ENCODE measurements at regions not wholly inside any gene's neighbourhood (a gene's known extent, or its start where the extent isn't known, plus 50 kb on each side); places are given as distances from the start of the nearest gene placed in this dataset.
A peak's percentile ranks its signal among the peaks of the same experiment; 100 is the strongest.

DNA sequence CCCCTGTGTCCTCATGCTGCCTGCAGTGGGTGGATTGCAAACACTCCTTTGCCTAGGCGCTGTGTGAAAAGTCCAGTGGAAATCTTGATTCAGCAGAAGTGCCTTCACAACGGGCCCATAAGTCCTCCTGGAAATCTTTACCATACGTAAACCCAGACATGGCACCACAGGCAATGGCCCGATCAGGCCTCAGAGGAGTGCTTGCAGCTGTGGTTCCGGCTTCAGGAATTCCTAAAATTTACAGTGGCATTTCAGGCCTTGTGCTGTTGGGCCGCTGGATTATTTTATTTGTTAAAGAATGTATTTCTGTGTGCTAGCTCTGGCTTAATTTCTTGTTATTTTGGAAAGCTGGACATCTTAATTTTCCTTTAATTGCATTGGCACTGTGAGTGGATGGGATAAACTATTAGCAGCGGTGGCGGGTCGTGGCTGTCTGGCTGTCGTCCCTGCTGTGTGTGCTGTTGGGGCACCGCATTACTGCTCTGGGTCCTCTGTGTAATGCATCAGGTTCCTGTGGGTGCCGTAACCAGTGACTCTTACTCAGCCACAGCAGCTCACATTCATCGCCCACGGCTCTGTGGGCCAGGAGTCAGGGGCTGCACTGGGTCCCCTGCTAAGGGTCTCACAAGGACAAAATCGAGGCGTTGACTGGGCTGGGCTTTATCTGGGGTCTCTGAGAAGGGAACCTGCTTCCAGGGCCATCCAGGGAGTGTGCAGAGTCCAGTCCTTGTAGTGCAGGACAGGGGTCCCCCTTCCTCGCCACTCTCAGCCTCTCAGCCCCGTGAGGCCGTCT, 73.1 kb downstream of the RTP5 start:
- no peak for DNase-seq (ENCODE audit: low spot score)

- DNase-seq (ENCODE audit: low spot score), result no peak
Measured at GRCh38 chr2:241943209-241943850, 73.8 kb downstream of the RTP5 start.

DNA sequence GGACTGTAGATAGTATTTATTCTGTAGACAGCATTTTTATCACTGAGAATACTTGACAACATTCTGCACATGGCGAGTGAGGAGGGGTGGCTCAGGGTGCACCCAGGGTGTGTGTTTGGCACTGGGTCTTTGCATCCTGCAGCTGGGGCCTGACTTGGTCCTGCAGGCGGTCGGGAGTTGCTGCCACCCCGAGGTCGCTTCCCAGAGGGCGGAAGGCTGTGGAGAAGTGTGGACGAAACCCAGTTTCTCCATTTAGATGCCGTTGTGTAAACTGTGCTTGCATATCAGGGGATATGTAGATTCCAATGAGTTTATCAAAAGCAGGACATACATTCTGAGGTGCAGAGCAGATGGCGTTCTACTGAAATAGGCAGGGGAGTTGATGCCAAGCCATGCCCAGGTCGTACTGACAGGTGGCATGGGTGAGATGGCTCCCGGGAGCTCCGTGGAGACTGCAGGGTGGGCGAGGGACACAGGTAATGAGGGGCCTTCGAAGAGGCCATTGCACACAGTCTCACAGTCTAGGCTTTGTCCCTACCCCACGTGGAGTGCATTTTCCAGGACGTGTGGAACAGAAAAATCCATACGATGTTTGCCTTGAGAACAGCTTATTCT, 74.5 kb downstream of the RTP5 start:
- DNase-seq (ENCODE audit: low spot score), result no peak

DNA sequence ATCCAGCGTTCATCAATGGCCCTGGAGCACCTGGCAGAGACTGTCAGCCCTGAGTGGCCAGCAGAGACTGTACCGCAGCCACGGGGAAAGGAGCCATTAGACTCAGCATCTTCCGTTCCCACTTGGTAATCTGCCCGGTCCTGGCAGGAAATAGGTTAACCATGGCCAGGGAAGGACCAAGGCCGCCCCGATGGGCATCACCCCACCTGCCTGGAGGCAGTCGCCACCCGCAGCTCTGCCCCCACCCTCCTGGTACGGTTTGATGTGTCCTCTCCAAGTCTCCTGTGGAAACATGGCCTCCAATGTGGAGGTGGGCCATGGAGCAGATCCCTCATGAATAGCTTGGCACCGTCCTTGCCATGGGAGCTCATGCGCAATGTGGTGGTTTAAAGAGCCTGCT, 75.3 kb downstream of the RTP5 start:
- no peak for DNase-seq (ENCODE audit: low spot score)

GRCh38 chr2:241945311-241945710, 75.8 kb downstream of the RTP5 start:
- DNase-seq (ENCODE audit: low spot score), result no peak

DNA sequence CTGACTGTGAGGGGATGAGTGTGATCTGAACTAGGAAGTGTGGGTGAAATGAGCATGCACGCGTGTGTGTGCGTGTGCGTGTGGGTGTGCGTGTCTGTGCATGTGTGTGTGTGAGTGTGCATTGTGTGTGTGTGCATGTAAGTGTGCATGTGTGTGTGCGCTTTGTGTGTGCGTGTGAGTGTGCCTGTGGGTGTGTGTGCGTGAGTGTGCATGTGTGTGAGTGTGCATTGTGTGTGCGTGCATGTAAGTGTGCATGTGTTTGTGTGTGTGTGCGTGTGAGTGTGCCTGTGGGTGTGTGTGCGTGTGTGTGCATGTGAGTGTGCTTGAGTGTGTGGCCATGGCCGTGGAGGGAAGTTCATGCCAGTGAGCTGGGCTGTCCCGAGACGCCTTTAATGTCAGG, 76.3 kb downstream of the RTP5 start:
- no peak for DNase-seq (ENCODE audit: low spot score)

- DNase-seq (ENCODE audit: low spot score), result no peak
Measured at GRCh38 chr2:241946306-241947003, 76.9 kb downstream of the RTP5 start.

- DNase-seq (ENCODE audit: low spot score), result no peak
Measured at GRCh38 chr2:241947004-241947350, 77.4 kb downstream of the RTP5 start.

DNA sequence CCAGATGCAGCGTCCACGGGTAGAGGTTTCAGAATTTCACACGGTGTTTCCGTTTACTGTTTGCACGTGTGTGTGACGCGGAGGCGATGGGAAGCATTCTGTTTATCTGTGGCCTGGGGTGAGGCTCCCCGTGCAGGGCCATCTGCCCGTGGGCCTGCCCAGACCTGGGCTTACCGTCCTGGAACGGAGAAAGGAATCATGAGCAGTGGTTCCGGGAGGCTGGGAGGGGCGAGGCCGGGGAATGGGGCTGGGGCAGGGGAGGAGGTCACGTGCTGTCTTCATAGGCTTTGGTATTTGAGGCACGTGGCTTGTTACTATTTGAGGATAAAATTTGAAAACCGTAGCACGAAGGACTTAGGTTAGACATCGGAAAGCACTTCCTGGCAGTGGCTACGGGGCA, 77.9 kb downstream of the RTP5 start:
- no peak for DNase-seq (ENCODE audit: low spot score)

DNA sequence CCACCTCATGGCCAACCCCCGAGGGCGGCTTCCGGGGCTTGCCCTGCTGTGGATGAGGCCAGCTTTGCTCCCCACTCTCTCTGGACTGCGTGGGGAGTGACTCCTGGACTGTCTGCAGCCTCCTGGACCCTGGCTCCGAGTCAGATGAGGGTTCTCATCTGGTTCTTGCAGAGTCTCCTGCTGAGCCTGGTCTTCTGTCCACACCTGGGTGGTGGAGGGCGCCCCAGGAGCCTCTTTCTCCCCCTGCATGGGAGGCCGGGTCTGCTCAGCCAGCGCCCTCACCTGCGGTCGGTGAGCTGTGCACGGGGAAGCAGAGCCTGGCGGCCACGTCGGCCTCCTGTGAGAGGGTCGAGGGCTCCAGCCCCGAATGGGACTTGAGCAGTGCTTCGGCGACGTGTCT, 78.3 kb downstream of the RTP5 start:
- no peak for DNase-seq (ENCODE audit: low spot score)

DNA sequence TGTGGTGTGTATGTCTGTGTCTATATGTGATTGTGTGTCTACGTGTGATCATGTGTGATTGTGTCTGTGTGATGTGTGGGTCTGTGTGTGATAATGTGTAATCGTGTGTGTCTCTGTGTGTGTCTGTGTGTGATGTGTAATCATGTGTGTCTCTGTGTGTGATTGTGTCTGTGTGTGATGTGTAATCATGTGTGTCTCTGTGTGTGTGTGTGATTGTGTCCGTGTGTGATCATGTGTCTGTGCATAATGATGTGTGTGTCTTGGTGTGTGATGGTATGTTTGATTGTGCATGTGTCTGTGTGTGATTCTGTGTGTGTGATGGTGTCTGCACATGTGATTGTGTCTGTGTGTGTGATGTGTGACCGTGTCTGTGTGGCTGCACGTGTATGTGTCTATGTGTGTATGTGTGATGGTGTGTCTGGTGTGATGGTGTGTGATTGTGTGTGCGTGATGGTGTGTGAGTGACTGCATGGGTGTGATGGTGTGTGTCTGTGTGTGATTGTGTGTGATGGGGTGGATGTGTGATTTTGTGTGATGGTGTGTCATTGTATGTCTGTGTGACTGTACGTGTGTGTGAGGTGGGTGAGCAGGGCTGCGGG, 78.9 kb downstream of the RTP5 start:
- no peak for DNase-seq (ENCODE audit: low spot score)

GRCh38 chr2:241948901-241949735, 79.6 kb downstream of the RTP5 start:
- no peak for DNase-seq (ENCODE audit: low spot score)

- no peak for DNase-seq (ENCODE audit: low spot score)
Measured at GRCh38 chr2:241949736-241950412, 80.3 kb downstream of the RTP5 start.

DNA sequence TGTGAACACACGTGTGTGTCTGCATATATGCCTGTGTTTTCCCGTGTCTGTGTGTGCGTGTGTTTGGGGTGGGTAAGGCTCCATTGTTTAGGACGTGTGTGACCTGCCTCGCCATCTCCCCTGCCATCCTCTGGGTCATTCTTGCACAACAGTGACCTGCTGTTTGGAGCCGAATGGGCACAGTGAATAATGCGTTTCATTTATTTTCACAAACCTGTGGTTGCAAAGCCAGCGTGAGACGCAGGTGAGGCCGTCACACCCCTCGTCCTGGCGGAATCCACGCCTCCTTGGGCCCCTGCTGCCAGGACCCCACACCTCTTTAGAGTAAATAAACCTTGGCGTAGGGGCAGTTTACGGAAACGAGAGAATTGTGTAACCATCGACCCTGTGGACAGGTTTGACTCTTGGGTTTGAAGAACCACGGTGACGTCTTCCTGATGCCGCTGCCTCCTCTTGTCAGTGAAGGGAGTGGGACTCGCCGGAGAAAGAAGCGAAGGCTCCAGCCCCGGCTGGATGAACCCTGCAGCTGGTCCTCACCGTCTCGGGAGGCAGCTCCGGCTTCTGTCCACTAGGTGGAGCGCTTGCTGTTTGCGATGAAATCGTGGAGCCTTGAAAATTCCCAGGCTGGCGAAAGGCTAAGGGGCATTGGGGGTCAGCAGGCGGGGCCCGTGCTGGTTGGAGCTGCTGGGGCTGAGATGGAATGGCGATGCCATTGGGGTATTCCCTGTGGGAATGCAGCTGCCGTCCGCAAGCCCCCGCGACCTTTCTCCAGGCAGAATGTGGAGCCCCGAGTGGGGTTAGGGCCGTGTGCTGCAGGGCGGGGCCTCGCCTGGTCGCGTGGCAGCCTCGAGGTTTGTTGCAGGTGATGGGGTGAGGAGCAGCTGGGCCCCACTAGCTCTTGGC, 81.1 kb downstream of the RTP5 start:
- DNase-seq (ENCODE audit: low spot score), result peak; percentile 56

DNA sequence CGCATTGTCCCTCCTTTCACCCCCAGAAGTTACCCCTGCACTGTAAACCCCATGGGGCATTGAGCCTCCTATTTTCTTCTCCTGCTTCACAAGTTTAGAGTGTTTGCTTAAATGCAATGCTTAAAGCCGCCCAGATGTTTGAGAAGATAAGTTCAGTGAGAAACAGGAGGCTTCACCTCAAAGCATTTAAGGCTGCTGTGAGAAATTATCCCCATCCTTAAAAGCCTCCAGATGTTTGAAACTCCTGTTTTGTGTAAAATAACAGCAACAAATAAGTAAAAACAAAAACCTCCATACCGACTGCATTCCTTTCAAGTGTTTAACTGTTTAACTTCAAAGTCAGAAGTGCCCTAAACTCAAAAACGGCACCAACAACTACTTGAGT, 81.8 kb downstream of the RTP5 start:
- DNase-seq (ENCODE audit: low spot score), result no peak

DNA sequence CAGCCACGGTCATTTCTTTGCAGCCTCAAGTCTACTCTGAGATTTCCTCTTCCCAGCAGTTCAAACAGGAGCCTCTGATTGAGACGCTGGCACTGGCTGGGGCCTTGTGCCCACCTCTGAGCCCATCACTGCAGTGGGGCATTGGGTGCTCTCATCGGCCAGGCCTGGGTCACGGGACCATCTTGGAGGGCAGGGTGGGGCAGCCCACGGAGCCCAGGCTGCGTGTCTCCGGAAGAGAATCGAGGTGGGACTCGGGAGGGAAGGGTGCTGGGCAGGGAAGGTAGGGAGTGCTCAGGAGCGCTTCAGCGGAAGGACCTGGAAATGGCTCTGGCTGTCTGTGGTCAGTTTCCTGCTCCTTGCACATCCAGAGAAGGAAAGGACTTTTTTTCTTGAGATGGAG, 82.4 kb downstream of the RTP5 start:
- DNase-seq (ENCODE audit: low spot score), result no peak

GRCh38 chr2:241952816-241953215, 83.3 kb downstream of the RTP5 start:
- no peak for DNase-seq (ENCODE audit: low spot score)

GRCh38 chr2:241953324-241953928, 83.9 kb downstream of the RTP5 start:
- no peak for DNase-seq (ENCODE audit: low spot score)

- no peak for DNase-seq (ENCODE audit: low spot score)
Measured at GRCh38 chr2:241956521-241957110, 87.1 kb downstream of the RTP5 start.
